ENCODE measurements at regions not wholly inside any gene's neighbourhood (a gene's known extent, or its start where the extent isn't known, plus 50 kb on each side); places are given as distances from the start of the nearest gene placed in this dataset.

- no peak for DNase-seq (ENCODE audit: extremely low read depth, low read depth)
- no peak for TF ChIP-seq CTCF (IDR thresholded peaks at IDR 0.05; ENCODE audit: low read depth, low read length, missing control alignments)
- no peak overlapping the region for H3K4me3 ChIP-seq (replicated peaks; ENCODE audit: low read depth, low read length)
Measured at GRCh38 chr7:41339913-41340676, 362.8 kb downstream of the INHBA start.

- TF ChIP-seq CTCF (IDR thresholded peaks at IDR 0.05; ENCODE audit: low read depth, low read length, missing control alignments): no peak
- DNase-seq (ENCODE audit: extremely low read depth, low read depth): no peak
Measured at GRCh38 chr7:41336981-41337380, 365.9 kb downstream of the INHBA start.

GRCh38 chr7:41336455-41336952 is 366.4 kb downstream of the INHBA start:
- no peak for DNase-seq (ENCODE audit: extremely low read depth, low read depth)
- H3K4me3 ChIP-seq (replicated peaks; ENCODE audit: low read depth, low read length): no peak overlapping the region
- no peak for TF ChIP-seq CTCF (IDR thresholded peaks at IDR 0.05; ENCODE audit: low read depth, low read length, missing control alignments)

More at GRCh38 chr7:41336981-41337380, 365.9 kb downstream of the INHBA start:
- H3K4me3 ChIP-seq (replicated peaks; ENCODE audit: low read depth, low read length): no peak overlapping the region

GRCh38 chr7:41334071-41334862 is 368.6 kb downstream of the INHBA start:
- no peak for TF ChIP-seq CTCF (IDR thresholded peaks at IDR 0.05; ENCODE audit: low read depth, low read length, missing control alignments)
- no peak overlapping the region for H3K4me3 ChIP-seq (replicated peaks; ENCODE audit: low read depth, low read length)
- DNase-seq (ENCODE audit: extremely low read depth, low read depth): no peak

GRCh38 chr7:41333511-41333910 is 369.4 kb downstream of the INHBA start:
- DNase-seq (ENCODE audit: extremely low read depth, low read depth): peak; percentile 32
- no peak overlapping the region for H3K4me3 ChIP-seq (replicated peaks; ENCODE audit: low read depth, low read length)
- TF ChIP-seq CTCF (IDR thresholded peaks at IDR 0.05; ENCODE audit: low read depth, low read length, missing control alignments): no peak

GRCh38 chr7:41331194-41331593 is 371.7 kb downstream of the INHBA start:
- DNase-seq (ENCODE audit: extremely low read depth, low read depth): no peak
- no peak for TF ChIP-seq CTCF (IDR thresholded peaks at IDR 0.05; ENCODE audit: low read depth, low read length, missing control alignments)
- H3K4me3 ChIP-seq (replicated peaks; ENCODE audit: low read depth, low read length): no peak overlapping the region

Measured in HFF-Myc (cell line).